Endodermal cell (in vitro differentiated cells): ENCODE measurements at regions not wholly inside any gene's neighbourhood (a gene's known extent, or its start where the extent isn't known, plus 50 kb on each side); places are given as distances from the start of the nearest gene placed in this dataset.

Source experiments
- DNase-seq: peaks from one replicate; pipeline ENCODE4 v3.0.0-alpha.2; 2017
- H3K27ac ChIP-seq: 2 replicates; pipeline ENCODE4 v1.5.1; 2013; ENCODE audit warnings: mild to moderate bottlenecking, low read depth, low read length, moderate library complexity
- H3K27me3 ChIP-seq: 2 replicates; pipeline ENCODE4 v1.6.1; 2013; ENCODE audit warnings: mild to moderate bottlenecking, low read length, moderate library complexity; ENCODE audit not compliant: insufficient read depth, control insufficient read depth, poor library complexity, severe bottlenecking
- H3K36me3 ChIP-seq: 2 replicates; pipeline ENCODE4 v1.7.0; 2013; ENCODE audit warnings: mild to moderate bottlenecking, low read length, moderate library complexity; ENCODE audit not compliant: control insufficient read depth, insufficient read depth
- H3K4me1 ChIP-seq: one replicate; pipeline ENCODE4 v1.7.0; 2013; ENCODE audit warnings: low read length; ENCODE audit not compliant: control insufficient read depth, insufficient read depth
- H3K4me3 ChIP-seq: 2 replicates; pipeline ENCODE4 v1.5.1; 2013; ENCODE audit warnings: mild to moderate bottlenecking, low read length, moderate library complexity
- H3K9ac ChIP-seq: 2 replicates; pipeline ENCODE4 v1.6.1; 2013; ENCODE audit warnings: mild to moderate bottlenecking, low read length, moderate library complexity; ENCODE audit not compliant: poor library complexity, severe bottlenecking; ENCODE audit errors: extremely low read depth
- H3K9me3 ChIP-seq: 2 replicates; pipeline ENCODE4 v1.6.1; 2013; ENCODE audit warnings: mild to moderate bottlenecking, low read length, moderate library complexity; ENCODE audit not compliant: control insufficient read depth
- H3K27ac Mint-ChIP-seq: 2 replicates; pipeline ENCODE4 v1.8.0; 2020; ENCODE audit warnings: mixed read lengths
- H3K27me3 Mint-ChIP-seq: 2 replicates; pipeline ENCODE4 v1.8.0; 2021; ENCODE audit warnings: mild to moderate bottlenecking, mixed read lengths; ENCODE audit not compliant: insufficient read depth
- H3K36me3 Mint-ChIP-seq: 2 replicates; pipeline ENCODE4 v1.8.0; 2020; ENCODE audit warnings: low read depth, mixed read lengths
- H3K4me1 Mint-ChIP-seq: 2 replicates; pipeline ENCODE4 v1.8.0; 2020; ENCODE audit warnings: mixed read lengths
- H3K4me3 Mint-ChIP-seq: 2 replicates; pipeline ENCODE4 v1.8.0; 2020; ENCODE audit warnings: mild to moderate bottlenecking, moderate library complexity, mixed read lengths
- H3K9me3 Mint-ChIP-seq: 2 replicates; pipeline ENCODE4 v1.8.0; 2020; ENCODE audit warnings: mild to moderate bottlenecking, mixed read lengths
- WGBS, 2 experiments: methylation state at CpG; one replicate each; pipeline versions ENCODE4 v1.1.5 to v1.1.7; 2013; ENCODE audit warnings: missing lambda C conversion rate in 2 of 2, mixed read lengths in 1 of 2; ENCODE audit not compliant: insufficient coverage in 1 of 2, insufficient read length in 1 of 2; 5-methylcytosine and 5-hydroxymethylcytosine counted together
- TF ChIP-seq, protein P1 (sequence below): fragments of 200-600 bp; sonication (generic); conservative IDR thresholded peaks from 2 replicates; pipeline ENCODE4 v1.5.0; 2021; ENCODE audit warnings: antibody characterized with exemption, mild to moderate bottlenecking

DNA sequence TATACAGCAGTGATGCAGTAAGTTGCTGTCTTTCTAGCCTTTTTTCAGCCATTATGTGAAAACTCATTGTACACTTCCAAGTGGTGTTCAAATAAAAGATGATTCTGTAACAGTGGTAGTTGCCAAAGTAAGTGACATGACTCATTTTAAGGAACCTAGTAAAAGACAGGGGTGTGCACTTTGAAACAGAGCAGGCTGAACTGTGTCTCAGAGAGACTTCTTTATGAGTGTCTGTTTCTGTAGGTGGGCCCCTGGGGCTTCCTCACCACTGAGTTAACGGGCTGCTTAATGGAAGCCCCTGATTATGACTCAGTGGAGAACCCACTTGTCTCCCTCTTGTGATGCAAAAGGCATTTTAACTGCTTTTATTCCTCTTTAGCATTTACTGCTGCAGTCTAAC is 147.3 kb downstream of the PCTP start:
- TF ChIP-seq, protein P1, sequence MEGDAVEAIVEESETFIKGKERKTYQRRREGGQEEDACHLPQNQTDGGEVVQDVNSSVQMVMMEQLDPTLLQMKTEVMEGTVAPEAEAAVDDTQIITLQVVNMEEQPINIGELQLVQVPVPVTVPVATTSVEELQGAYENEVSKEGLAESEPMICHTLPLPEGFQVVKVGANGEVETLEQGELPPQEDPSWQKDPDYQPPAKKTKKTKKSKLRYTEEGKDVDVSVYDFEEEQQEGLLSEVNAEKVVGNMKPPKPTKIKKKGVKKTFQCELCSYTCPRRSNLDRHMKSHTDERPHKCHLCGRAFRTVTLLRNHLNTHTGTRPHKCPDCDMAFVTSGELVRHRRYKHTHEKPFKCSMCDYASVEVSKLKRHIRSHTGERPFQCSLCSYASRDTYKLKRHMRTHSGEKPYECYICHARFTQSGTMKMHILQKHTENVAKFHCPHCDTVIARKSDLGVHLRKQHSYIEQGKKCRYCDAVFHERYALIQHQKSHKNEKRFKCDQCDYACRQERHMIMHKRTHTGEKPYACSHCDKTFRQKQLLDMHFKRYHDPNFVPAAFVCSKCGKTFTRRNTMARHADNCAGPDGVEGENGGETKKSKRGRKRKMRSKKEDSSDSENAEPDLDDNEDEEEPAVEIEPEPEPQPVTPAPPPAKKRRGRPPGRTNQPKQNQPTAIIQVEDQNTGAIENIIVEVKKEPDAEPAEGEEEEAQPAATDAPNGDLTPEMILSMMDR: no peak
- 72 to 75% methylated on average over 1 of the region's 1 CpG for WGBS, 2 experiments
- Mint-ChIP-seq H3K4me1 (no peaks in the 10 kb centered on the region), H3K36me3 (no peaks in the 10 kb centered on the region), H3K4me3 (no peak overlapping the region), H3K27me3 (no peaks in the 10 kb centered on the region), H3K27ac (no peak overlapping the region), H3K9me3 (no peaks in the 10 kb centered on the region)
- H3K27me3 ChIP-seq: no peaks in the 10 kb centered on the region
- no peak overlapping the region for H3K27ac ChIP-seq
- H3K9ac ChIP-seq: no peak overlapping the region
- no peaks in the 10 kb centered on the region for H3K36me3 ChIP-seq
- no peak for DNase-seq
- no peak overlapping the region for H3K4me3 ChIP-seq
- no peaks in the 10 kb centered on the region for H3K4me1 ChIP-seq
- H3K9me3 ChIP-seq: no peaks in the 10 kb centered on the region

DNA sequence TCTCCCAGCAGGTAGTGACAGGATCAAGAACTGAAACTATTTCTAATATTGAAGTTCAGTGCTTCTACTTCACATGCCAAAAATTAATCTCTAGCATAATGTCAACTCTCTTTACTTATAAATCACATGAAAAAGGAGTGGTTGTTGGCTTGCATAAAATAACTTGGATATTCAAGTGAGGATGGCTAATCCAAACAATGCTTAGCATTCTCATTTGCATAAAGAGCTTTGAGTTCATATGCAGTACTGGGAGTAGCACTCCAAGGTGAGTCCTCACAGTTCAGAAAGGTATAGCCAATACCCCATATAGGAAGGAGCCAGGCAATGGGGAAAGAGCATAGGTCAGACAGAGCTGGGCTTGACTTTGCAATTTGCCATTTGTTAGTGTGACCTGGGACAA is 149.3 kb downstream of the PCTP start:
- no peaks in the 10 kb centered on the region for H3K27me3 ChIP-seq
- H3K4me1 Mint-ChIP-seq: no peaks in the 10 kb centered on the region

DNA sequence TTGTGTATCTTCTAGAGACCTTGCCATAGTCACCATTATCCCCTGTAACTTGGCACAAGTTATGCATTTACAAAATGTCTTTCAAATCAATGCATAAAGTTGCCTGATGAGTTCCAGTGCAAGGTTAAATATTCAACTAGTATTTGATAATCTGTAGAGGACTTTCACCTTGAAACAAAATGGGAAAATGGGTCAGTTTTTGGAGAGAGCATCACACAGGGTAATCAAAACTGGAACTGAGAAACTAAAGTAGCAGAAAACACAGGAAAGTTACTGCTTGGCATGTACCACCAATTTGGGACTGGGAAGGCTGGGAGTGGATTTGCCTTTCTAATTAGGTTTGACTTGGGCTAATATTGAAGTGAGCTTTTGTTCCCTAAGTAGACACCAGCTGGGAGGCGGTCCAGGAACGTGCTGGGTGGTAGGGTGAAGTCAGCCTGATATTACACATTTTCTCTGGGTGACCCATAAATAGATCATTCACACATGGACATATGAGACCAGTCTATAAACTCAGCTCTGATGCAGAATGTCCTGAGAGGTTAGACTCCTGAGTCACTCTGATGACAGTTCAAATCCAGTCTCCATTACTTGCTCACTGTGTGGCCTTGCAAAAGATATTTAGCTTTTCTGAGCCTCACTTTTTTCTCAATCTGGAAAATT is 152.3 kb downstream of the PCTP start:
- H3K27me3 ChIP-seq: no peaks in the 10 kb centered on the region
- H3K4me1 ChIP-seq: no peaks in the 10 kb centered on the region
- no peak overlapping the region for H3K27ac ChIP-seq
- no peak overlapping the region for H3K4me3 ChIP-seq
- TF ChIP-seq, protein P1: no peak
- H3K9me3 Mint-ChIP-seq: no peaks in the 10 kb centered on the region
- no peaks in the 10 kb centered on the region for H3K27me3 Mint-ChIP-seq
- H3K27ac Mint-ChIP-seq: no peak overlapping the region
- H3K4me3 Mint-ChIP-seq: no peak overlapping the region
- DNase-seq: no peak
- no peaks in the 10 kb centered on the region for H3K36me3 Mint-ChIP-seq
- no peaks in the 10 kb centered on the region for H3K4me1 Mint-ChIP-seq
- H3K36me3 ChIP-seq: no peaks in the 10 kb centered on the region
- no peaks in the 10 kb centered on the region for H3K9me3 ChIP-seq
- WGBS, 2 experiments: 90% methylated on average over 2 of the region's 2 CpGs; no CpG with 5 or more reads in 1 of the 2 experiments
- H3K9ac ChIP-seq: no peak overlapping the region

More for the DNA sequence above, 149.3 kb downstream of the PCTP start:
- Mint-ChIP-seq H3K27ac (no peak overlapping the region), H3K4me3 (no peak overlapping the region), H3K36me3 (no peaks in the 10 kb centered on the region), H3K9me3 (no peaks in the 10 kb centered on the region), H3K27me3 (no peaks in the 10 kb centered on the region)
- Histone ChIP-seq H3K36me3 (no peaks in the 10 kb centered on the region), H3K4me3 (no peak overlapping the region), H3K9ac (no peak overlapping the region), H3K9me3 (no peaks in the 10 kb centered on the region), H3K4me1 (no peaks in the 10 kb centered on the region), H3K27ac (no peak overlapping the region)
- TF ChIP-seq, protein P1: no peak
- DNase-seq: no peak
